C4-2B (cell line): ENCODE measurements at regions not wholly inside any gene's neighbourhood (a gene's known extent, or its start where the extent isn't known, plus 50 kb on each side); places are given as distances from the start of the nearest gene placed in this dataset.

ENCODE experiments used
- CTCF ChIP-seq: fragments of 450-650 bp; conservative IDR thresholded peaks from 2 replicates; pipeline ENCODE4 v1.5.1; 2017; ENCODE audit warnings: mild to moderate bottlenecking
- ZFX ChIP-seq: fragments of 450-650 bp; IDR thresholded peaks from 2 replicates; pipeline ENCODE4 v1.6.1; 2017

- TF ChIP-seq CTCF (no peak), ZFX (no peak)
These were observed 75.7 kb downstream of the DACT2 start for GRCh38 chr6:168243812-168244376.
